KMS-11 (cell line): ENCODE measurements at regions not wholly inside any gene's neighbourhood (a gene's known extent, or its start where the extent isn't known, plus 50 kb on each side); places are given as distances from the start of the nearest gene placed in this dataset.

Experiments
- H2AFZ ChIP-seq: fragments of 200-600 bp; sonication (generic); 2 replicates; pipeline ENCODE4 v1.6.1; 2016; ENCODE audit warnings: antibody characterized with exemption, mixed run types, low read depth
- H3K27ac ChIP-seq: fragments of 200-600 bp; sonication (generic); 2 replicates; pipeline ENCODE4 v1.6.1; 2016; ENCODE audit warnings: mild to moderate bottlenecking, mixed run types
- H3K27me3 ChIP-seq: fragments of 200-600 bp; sonication (generic); 2 replicates; pipeline ENCODE4 v1.6.1; 2017; ENCODE audit warnings: mild to moderate bottlenecking, low read depth, mixed run types, moderate library complexity; ENCODE audit not compliant: insufficient read depth
- H3K36me3 ChIP-seq: fragments of 200-600 bp; sonication (generic); 2 replicates; pipeline ENCODE4 v1.6.1; 2017; ENCODE audit warnings: mild to moderate bottlenecking, mixed run types; ENCODE audit not compliant: insufficient read depth
- H3K4me1 ChIP-seq: fragments of 200-600 bp; sonication (generic); 2 replicates; pipeline ENCODE4 v1.6.1; 2016; ENCODE audit warnings: mild to moderate bottlenecking, low read depth, mixed run types; ENCODE audit not compliant: poor library complexity, severe bottlenecking
- H3K4me2 ChIP-seq: fragments of 200-600 bp; sonication (generic); 2 replicates; pipeline ENCODE4 v1.7.0; 2016; ENCODE audit warnings: mild to moderate bottlenecking, mixed run types
- H3K4me3 ChIP-seq: fragments of 200-600 bp; sonication (generic); IDR thresholded peaks from 2 replicates; pipeline ENCODE4 v1.6.1; 2017; ENCODE audit warnings: low read depth, low read length, mixed read lengths; ENCODE audit not compliant: insufficient read depth
- H3K79me2 ChIP-seq: fragments of 200-600 bp; sonication (generic); 2 replicates; pipeline ENCODE4 v1.6.1; 2016; ENCODE audit warnings: low read depth, mixed run types; ENCODE audit not compliant: insufficient read depth
- H3K9ac ChIP-seq: fragments of 200-600 bp; sonication (generic); 2 replicates; pipeline ENCODE4 v1.6.1; 2016; ENCODE audit warnings: mild to moderate bottlenecking, mixed run types
- H4K20me1 ChIP-seq: fragments of 200-600 bp; sonication (generic); 2 replicates; pipeline ENCODE4 v1.6.1; 2016; ENCODE audit warnings: mild to moderate bottlenecking, mixed run types; ENCODE audit not compliant: insufficient read depth
- CTCF ChIP-seq: fragments of 200-600 bp; sonication (generic); conservative IDR thresholded peaks from 2 replicates; pipeline ENCODE4 v1.6.1; 2017; ENCODE audit warnings: low read depth, mild to moderate bottlenecking, antibody characterized with exemption, low read length, moderate library complexity, mixed read lengths

DNA sequence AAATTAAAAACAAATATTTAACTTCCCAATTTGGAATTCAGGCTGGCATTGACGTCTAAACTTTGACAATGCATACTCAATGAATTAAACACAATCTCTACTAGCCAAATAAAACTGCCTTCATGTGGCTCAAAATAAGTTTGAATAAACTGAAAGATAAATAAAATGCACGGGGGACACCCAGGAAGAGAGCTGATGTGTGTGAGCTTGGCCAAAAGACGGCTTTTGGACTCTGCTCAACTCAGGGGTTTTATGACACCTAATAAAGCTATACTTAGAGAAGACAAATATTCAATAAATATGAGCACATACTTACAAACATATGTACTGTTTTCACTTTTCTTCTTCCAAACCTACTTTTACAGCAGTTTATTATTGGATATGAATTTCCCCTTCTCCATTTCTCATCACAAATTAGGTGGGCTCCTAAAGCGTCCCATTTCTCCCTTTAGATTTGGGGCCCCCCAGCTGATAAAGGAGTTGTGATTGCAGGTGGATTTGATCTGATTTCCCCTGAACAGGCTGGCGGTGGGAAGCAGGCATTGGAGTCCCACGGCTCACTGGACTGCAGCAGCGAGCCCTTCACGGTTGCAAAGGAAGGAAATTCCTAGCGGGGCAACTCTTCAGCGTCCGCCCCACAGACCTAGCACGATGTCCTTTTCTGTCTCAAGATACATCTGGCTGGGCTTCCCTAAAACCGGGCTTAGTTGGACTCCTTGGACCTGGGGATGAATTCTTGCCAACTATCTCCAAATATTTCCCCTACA lies 79.6 kb downstream of the INSIG1 start:
- Histone ChIP-seq H4K20me1 (no peaks in the 10 kb centered on the region), H3K4me3 (no peak overlapping the region), H3K4me2 (no peak overlapping the region), H3K36me3 (no peaks in the 10 kb centered on the region), H3K4me1 (no peaks in the 10 kb centered on the region), H3K27me3 (peaks cover 71% of the 10 kb centered on the region; the same call in 1 of the 2 replicates), H3K79me2 (no peaks in the 10 kb centered on the region), H3K27ac (no peak overlapping the region), H3K9ac (no peak overlapping the region), H2AFZ (no peak overlapping the region)
- no peak for TF ChIP-seq CTCF

DNA sequence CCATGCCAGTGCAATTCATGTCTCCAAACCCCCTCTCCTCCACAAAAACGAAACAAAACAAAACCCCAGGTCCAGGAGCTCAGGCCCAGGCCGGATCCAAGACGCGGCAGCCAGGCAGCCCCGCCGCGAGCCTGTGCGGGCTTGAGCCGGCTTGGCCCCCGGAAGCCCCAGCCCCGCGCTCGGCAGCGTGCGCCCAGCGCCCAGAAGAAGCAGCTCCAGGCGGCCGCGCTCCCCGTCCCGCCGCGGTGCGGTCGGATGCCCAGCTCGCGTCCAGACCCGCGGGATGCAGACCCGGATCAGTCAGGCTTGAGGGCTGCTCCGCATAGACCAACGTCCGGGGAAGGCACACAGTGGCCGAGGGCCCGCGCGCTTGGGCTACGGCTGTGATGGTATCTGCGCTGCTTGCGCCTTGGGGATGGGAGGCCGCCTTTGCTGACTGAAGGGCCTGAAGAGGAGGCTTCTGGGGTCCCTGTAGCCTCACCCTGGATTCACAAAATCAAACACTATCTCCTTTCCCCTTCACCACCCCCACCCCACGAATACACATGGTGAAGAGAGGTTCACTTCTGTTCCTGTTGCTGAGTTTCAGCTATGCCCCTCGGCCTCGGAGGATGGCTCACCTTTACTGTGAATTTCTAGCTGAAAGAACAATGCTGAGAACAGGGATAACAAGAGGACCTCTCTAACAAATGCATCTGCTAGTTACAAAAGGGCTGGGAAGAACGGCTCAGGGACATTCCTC lies 79.9 kb upstream of the EN2 start:
- TF ChIP-seq CTCF = no peak
- no peak overlapping the region for H3K4me2 ChIP-seq
- H2AFZ ChIP-seq = no peak overlapping the region
- H4K20me1 ChIP-seq = no peaks in the 10 kb centered on the region
- peaks cover 71% of the 10 kb centered on the region; the same call in 1 of the 2 replicates for H3K27me3 ChIP-seq
- no peak overlapping the region for H3K27ac ChIP-seq
- H3K36me3 ChIP-seq = no peaks in the 10 kb centered on the region
- H3K79me2 ChIP-seq = no peaks in the 10 kb centered on the region
- H3K9ac ChIP-seq = no peak overlapping the region
- no peak overlapping the region for H3K4me3 ChIP-seq
- H3K4me1 ChIP-seq = no peaks in the 10 kb centered on the region

DNA sequence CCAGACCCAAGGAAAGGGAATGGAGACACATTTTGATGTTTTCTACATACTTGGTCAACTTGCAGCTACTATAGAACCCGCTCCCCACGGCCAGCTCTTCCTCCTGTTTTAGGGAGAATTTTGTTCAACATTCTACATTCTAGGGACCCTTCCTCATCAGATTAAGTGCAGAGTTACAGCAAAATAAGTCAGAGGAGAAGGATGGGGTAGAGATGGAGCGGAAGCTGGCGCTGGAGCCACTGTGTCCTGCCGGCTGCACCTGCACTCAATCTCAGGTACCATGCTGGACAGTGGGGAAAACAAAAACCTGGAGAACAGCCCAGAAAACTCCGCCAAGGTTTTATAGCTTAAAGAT lies 79.4 kb upstream of the EN2 start:
- Histone ChIP-seq H2AFZ (no peak overlapping the region), H3K4me3 (no peak overlapping the region), H3K27ac (no peak overlapping the region), H4K20me1 (no peaks in the 10 kb centered on the region), H3K4me1 (no peaks in the 10 kb centered on the region), H3K79me2 (no peaks in the 10 kb centered on the region), H3K9ac (no peak overlapping the region), H3K36me3 (no peaks in the 10 kb centered on the region), H3K27me3 (peaks cover 71% of the 10 kb centered on the region; the same call in 1 of the 2 replicates), H3K4me2 (no peak overlapping the region)
- TF ChIP-seq CTCF = no peak

DNA sequence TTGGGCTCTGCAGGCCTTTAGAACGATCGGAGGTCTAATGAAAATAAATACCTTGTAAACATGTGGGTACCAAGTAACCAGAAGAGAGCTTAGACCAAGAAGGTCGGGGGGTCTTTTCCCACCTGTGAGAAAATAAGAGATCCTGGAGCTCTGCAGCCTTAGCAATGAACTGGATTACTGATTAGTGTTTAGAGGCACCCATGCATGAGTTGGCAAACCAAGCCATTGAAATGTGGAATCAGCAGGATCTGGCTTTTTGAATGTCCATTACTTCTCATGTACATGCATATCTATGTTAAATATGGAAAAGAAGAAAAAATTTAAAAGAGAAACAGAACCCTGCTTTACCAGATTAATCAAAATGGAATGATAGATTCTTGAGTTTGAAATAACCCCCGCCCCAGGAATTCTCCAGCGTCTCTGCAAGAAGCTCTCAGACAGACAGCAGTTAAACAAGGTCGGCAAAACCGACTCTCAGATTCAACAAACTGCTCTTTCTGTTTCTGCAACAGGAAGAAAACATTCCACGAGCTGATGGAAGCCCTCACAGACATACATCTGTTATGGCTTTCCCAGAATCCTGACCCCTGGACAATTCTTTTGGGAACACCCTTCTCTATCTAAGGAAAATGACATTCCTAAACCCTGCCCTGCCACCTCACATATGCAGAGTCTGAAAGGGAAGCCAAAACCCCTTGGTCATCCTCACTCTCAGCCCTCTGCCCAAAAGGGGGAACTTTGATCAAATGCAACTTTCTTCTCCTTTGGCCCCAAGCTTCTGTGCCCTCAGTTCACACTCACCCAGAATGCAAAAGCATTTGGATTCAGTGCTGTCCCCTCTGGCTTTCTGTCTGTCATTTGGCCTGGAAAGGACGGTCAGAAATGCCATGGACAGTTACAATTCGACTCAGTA lies 78.7 kb upstream of the EN2 start:
- Histone ChIP-seq H3K79me2 (no peaks in the 10 kb centered on the region), H3K4me3 (no peak overlapping the region), H3K36me3 (no peaks in the 10 kb centered on the region), H3K27me3 (peaks cover 73% of the 10 kb centered on the region; the same call in 1 of the 2 replicates), H4K20me1 (no peaks in the 10 kb centered on the region), H3K4me1 (no peaks in the 10 kb centered on the region), H3K27ac (no peak overlapping the region), H3K9ac (no peak overlapping the region), H3K4me2 (no peak overlapping the region), H2AFZ (no peak overlapping the region)
- TF ChIP-seq CTCF = no peak
